D341Med (cell line): ENCODE measurements at regions not wholly inside any gene's neighbourhood (a gene's known extent, or its start where the extent isn't known, plus 50 kb on each side); places are given as distances from the start of the nearest gene placed in this dataset.
A peak's percentile ranks its signal among the peaks of the same experiment; 100 is the strongest.
"Not testable (repeated sequence)": the region's sequence is repeated elsewhere in the genome, so short reads cannot be mapped to it uniquely, and the experiment has no call there.

Experiments used
- DNase-seq: peaks from one replicate; pipeline ENCODE4 v3.0.0; 2012; ENCODE audit warnings: low spot score

DNA sequence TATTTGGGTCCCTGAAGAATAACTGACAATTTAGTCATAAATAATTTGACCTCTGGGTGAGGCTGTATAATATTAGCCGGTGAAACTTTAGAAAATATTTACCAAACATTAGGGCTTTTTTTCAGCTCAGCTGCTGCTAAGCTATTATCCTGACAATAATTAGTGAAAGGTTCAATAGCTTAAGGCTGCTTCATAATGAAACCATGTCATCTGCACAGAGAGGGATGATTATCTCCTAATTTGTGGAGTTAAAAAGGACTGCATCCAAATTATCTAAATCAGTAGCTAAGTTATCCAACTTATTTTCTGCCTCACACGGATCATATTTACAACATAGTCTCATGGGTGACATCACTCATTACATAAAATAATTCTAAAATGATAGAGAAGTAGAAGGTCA lies 1249.8 kb downstream of the RAPGEF2 start:
- no peak for DNase-seq

- no peak for DNase-seq
These were observed 1250.7 kb downstream of the RAPGEF2 start for GRCh38 chr4:160353548-160353947.

DNA sequence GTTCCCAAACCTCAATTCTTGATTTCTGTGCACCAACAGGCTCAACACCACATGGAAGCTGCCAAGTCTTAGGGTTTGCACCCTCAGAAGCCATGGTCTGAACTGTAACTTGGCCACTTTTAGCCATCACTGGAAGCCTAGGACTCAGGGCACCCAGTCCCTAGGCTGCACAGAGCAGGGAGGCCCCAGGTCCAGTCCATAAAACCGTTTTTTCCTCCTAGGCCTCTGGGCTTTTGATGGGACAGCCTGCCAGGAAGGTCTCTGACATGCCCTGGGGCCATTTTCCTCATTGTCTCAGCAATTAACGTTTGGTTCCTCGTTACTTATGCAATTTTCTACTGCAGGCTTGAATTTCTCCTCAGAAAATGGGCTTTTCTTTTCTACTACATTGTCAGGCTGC lies 1259.6 kb downstream of the RAPGEF2 start:
- no peak for DNase-seq

GRCh38 chr4:160364217-160364616 lies 1261.3 kb downstream of the RAPGEF2 start:
- DNase-seq, result no peak

- not testable (repeated sequence) for DNase-seq
These were observed 1261.8 kb downstream of the RAPGEF2 start for GRCh38 chr4:160364665-160365064.

DNA sequence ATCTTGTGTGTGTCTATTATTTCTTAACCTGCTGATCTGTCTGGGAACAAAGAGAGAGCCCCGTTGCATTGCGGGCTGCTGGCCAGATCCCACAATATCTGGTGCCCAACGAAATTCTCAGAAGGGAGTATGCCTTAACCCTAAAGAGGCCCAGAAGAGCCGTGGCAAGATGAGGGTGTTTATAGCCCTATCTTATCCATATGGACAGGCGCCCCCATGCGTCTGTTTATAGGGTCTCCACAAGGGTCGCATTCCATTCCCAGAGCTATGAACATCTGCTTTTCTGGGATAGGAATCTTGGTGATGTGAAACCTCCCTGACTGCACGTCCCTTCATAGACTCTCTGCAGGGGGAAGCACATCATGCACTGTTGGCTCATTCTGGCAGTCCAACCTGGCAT lies 1262.5 kb downstream of the RAPGEF2 start:
- DNase-seq, result not testable (repeated sequence)

DNA sequence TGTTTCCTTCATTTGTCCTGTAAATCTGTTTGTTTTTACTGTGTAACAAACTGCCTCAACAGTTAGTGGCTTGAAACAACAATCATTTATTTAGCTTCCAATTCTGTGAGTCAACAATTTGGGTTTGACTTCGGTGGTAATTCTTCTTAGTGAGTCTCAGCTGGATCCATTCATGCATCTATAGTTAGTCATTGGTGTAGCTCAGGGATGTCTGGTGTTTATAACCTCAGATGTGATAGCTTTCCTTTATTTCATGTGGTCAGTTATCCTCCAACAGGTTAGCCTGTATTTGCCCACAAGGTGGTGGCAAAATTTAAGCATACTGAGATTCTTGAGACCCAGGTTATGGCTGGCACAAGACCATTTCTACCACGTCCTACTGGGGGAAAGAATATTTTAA lies 1267.2 kb downstream of the RAPGEF2 start:
- DNase-seq, result no peak

GRCh38 chr4:160371446-160371845 lies 1268.6 kb downstream of the RAPGEF2 start:
- DNase-seq, result no peak

- DNase-seq, result no peak
These were observed 1269.5 kb downstream of the RAPGEF2 start for GRCh38 chr4:160372390-160372789.

GRCh38 chr4:160373911-160374310 lies 1271.0 kb downstream of the RAPGEF2 start:
- DNase-seq, result no peak

DNA sequence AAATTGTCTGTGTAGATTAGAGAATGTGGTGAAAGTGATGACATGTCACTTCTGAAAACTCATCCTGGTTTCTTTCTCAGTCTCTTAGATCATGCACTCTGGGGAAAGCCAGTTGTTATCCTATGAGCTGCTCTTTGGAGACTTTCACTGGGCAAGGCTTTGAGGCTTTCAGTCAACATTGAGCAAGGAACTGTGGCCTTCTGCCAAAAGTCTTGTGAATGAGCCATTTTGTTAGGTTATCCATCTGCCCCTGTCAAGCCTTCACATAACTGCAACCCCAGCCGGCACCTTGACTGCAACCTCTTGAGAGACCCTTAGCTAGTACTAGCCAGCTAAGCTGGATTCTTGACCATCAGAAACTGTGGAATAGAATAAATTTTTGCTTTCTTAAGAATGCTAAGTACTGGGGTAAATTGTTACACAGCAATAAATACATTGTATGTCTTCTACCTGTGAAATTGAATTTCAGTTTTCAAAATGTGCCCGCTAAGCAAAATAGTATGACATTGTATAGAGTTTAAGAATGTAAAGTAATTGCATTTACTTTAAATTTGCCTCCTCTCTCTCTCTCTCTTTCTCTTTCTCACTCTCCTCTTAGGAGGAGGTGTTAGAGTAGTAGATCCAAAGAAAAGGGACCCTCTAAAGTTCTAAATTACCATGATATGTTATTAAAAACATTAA lies 1273.0 kb downstream of the RAPGEF2 start:
- DNase-seq, result no peak

DNA sequence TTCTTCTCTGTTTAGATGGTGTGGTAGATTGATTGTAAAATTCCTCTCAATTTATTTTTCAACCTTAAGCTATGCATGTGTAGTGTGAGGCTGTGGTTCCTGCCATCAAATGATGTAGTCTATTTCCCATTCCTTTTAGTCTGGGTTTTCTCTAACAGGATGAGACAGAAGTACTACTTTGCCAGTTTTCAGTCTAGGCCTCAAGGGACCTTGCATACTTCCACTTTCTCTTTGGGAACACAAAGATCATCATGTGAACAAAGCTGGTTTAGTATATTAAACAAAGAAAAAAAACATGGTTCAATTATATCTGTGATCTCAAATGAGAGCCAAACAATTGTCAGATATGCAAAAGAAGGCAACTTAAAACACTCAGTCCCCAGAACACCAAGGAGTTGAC lies 1284.0 kb downstream of the RAPGEF2 start:
- no peak for DNase-seq

- no peak for DNase-seq
These were observed 1296.9 kb downstream of the RAPGEF2 start for GRCh38 chr4:160399826-160400225.

DNA sequence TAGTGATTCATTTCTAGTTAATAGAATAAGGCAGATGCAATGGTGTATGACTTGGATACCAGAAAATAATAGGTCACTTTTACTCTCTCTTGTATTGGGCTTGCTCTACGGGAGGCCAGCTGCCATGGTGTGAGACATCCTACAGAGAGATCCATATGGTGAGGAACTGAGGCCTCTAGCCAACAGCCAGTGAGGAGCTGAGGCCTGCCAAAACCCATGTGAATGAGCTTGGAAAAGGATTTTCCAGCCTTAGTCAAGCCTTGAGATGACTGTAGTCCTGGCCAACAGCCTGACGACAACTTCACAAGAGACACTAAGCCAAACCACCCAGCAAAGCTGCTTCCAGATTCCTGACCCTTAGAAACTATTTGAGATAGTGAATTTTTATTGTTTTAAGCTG lies 1300.2 kb downstream of the RAPGEF2 start:
- DNase-seq, result no peak

- DNase-seq, result no peak
These were observed 1303.5 kb downstream of the RAPGEF2 start for GRCh38 chr4:160406263-160406825.

- DNase-seq, result peak; percentile 67
These were observed 1311.6 kb downstream of the RAPGEF2 start for GRCh38 chr4:160414496-160414895.

DNA sequence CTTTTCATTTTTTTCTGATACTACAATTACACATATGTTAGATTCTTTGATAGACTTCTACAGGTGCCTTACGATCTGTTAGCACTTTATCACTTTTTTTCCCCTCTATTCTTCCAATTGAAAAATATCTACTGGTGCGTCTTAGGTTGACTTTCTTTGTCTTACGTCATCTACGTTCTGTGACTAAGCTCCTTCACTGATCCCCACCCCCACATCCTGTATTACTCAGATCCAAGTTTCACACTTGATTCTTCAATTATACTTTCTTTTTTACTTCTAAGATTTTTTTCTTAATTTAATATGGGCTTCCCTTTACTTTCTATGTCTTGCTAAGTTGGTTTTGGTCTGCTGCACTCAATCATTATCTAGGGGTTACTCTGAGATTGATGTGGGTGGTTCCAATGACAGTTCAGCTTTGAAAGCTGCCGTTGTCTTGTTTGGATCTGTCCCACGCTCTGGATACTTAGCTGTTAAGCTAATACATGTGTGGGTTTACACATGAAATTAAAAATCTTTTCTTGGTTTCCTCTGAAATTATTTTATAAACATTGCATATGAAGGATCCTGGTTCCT lies 1321.1 kb downstream of the RAPGEF2 start:
- no peak for DNase-seq

- DNase-seq, result no peak
These were observed 1323.4 kb downstream of the RAPGEF2 start for GRCh38 chr4:160426233-160426632.

DNA sequence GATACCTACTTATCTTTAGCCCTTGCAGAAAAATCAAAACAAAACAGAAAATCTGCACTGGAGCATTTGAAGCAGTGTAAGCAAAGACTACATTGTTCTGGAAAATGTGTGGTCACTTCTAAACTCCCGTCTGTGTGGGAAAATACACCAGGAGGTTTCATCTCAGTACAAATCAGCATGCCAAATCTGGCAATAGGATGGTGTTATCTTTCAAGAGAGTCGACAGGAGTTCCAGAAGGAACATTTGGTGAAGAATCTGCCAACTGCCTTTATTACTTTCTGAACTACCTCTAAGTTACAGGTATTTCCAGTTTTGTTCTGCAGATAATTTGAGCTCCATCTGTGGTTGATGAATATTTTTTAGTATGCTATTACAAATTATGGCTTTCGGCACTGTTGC lies 1348.0 kb downstream of the RAPGEF2 start:
- no peak for DNase-seq

DNA sequence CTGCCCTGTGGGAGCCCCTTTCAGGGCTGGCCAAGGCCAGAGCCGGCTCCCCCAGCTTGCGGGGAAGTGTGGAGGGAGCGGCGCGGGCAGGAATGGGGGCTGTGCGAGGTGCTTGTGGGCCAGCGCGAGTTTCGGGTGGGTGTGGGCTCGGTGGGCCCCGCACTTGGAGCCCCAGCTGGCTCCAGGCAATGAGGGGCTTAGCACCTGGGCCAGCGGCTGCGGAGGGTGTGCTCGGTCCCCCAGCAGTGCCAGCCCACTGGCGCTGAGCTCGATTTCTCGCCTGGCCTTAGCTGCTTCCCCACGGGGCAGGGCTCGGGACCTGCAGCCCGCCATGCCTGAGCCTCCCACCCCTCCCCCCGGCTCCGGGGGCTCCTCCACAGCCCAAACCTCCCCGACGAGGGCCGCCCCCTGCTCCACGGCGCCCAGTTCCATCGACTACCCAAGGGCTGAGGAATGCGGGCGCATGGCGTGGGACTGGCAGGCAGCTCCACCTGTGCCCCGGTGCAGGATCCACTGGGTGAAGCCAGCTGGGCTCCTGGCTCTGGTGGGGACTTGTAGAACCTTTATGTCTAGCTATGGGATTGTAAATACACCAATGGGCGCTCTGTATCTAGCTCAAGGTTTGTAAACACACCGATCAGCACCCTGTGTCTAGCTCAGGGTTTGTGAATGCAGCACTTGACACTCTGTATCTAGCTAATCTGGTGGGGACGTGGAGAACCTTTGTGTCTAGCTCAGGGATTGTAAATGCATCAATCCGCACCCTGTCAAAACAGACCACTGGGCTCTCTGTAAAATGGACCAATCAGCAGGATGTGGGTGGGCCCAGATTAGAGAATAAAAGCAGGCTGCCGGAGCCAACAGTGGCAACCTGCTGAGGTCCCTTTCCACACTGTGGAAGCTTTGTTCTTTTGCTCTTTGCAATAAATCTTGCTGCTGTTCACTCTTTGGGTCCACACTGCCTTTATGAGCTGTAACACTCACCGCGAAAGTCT lies 1379.1 kb downstream of the RAPGEF2 start:
- not testable (repeated sequence) for DNase-seq

DNA sequence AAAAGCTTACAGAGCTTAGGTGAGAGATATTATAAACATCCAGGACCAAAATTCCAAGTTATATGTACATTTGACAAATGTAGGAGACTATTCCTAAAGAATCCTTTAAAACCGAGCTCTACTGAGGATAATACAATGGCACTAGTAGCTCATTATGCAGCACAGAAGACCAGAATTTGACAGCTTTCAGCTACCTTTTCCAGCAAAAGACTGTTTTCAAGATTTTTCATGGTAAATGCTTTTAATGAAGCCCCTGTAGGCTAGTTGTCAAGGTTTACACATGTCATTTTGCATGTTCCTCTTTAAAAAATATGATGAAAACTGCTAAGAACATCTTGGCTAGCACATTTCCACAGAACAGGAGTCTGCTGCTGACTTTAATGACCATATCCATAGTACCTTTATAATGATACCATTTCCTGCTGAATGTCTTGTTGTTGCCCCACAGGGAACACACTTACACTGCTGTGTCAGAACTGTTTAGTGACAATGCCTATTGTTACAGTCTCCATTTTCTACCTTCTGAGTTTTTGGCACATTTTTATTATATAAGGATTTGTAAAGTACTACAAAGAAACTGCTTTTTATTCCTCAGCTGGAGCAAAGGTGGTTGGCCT lies 1382.3 kb downstream of the RAPGEF2 start:
- no peak for DNase-seq

DNA sequence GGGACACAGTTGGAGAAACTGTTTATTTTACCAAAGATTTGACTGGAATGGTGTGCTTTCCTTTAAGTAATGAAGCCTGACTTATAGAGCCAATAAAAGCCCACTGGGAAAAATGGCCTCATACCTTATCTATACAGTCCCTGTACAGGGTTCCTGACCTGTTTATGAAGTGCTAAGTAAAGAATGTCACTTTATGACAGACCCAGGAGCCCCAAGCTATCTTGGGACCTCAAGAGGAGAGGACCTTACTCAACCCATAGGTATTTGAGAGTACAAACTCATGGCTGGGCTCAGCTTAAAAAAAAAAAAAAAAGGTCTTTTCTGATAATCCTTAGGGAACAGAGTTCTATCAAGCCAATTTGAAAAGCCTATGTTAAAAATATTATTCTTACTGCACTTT lies 1389.3 kb downstream of the RAPGEF2 start:
- no peak for DNase-seq
